Dermis blood vessel endothelial cell (primary cell): ENCODE measurements at regions not wholly inside any gene's neighbourhood (a gene's known extent, or its start where the extent isn't known, plus 50 kb on each side); places are given as distances from the start of the nearest gene placed in this dataset.

ENCODE experiments used
- DNase-seq: peaks from one replicate; pipeline ENCODE4 v3.0.0; 2010

DNA sequence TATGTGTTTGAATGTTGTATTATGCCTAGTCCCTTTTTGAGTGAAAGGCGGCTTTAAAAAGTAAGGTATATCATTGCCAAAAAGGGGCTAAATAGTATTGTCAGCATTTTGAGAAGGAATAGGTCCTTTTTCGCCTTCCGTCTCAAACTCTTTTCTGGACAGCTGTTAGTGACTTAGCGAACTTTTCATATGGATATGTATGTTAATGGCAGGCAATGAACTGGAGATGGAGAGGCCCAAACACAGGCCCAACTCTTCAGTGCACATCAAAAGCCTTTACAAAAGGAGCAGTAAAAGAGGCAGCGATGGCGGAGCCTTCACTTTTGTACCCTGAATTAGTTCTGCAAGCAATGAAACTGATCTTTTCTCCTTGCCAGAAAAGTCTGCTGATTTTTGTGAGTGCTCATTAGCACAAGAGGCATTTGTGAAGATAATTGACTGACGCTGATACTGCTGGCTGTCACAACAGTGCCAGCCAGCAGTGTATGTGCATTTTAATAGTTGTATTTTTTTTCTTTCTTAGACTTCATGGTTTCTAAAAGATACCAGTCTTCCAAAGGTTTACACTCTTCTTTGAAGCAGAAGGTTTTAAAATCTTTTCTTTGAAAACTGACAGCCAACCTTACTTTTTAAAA, 243.7 kb upstream of the SP8 start:
- DNase-seq = no peak

GRCh38 chr7:21041252-21041651, 254.6 kb upstream of the SP8 start:
- no peak for DNase-seq

- DNase-seq = no peak
Observed at GRCh38 chr7:21041666-21042065, 255.0 kb upstream of the SP8 start.

- no peak for DNase-seq
Observed at GRCh38 chr7:21044384-21044783, 257.7 kb upstream of the SP8 start.

DNA sequence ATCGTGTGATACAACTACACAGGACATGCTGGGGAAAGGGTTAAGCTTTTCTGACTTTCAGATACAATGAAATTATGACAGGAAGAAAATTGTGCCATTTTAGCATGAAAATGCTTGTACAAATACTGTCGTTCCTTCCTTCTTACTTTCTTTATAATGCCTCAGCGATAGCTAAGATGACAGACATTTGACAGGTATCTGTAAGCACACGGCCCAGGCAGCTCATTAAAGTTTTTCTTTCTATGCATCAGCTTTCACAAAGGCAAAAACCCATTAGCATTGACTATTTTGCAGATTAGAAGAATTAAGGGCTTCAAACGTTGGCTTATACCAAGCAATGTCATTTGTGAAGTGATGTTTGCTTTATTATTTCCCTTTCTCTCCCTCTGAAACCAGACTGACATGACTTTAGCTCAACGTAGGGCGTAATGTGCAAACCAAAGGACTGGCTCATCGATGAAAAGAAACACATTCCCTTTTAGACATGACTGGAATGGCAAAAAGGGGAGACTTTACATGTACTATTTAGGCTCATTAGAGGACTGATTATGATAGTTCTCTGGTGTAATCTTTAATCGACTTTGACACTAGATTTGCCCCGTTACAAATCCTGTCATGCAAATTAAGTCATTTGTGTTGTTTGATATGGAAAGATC, 258.4 kb upstream of the SP8 start:
- DNase-seq = no peak

DNA sequence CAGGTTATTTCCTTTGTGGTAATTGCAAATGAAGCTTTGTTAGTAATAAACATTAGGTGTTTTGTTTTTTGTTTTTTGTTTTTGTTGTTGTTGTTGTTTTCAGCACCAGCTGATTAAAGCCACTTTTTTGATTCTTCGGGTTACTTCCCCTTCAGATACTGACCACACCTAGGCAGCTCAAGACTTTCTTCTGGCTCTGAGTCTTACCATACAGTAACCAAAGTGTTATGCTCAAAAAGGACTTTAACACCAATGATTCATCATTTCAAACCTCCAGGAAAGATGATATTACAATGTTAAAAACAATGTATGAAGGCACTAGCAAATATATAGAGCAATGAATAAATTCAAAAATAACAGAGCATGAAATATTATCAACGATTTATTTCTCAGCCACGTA, 265.2 kb upstream of the SP8 start:
- DNase-seq = no peak

- DNase-seq = no peak
Observed at GRCh38 chr7:21054427-21055112, 267.9 kb upstream of the SP8 start.

- no peak for DNase-seq
Observed at GRCh38 chr7:21059069-21059468, 272.4 kb upstream of the SP8 start.

DNA sequence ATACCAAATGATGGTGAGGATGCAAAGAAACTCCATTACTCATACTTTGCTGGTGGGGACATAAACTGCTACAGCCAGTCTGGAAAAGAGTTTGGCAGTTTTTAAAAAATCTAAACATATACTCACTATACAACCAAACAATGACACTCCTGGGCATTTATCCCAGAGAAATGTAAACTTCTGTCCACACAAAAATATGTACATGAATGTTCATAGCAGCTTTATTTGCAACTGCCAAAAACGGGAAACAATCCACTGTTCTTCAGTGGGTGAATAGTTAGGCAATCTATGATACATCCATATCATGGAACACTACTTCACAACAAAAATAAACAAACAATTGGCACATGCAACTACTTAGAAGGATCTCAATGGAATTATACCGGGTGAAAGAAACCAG, 276.4 kb upstream of the SP8 start:
- no peak for DNase-seq

- DNase-seq = no peak
Observed at GRCh38 chr7:21064698-21065648, 278.3 kb upstream of the SP8 start.

DNA sequence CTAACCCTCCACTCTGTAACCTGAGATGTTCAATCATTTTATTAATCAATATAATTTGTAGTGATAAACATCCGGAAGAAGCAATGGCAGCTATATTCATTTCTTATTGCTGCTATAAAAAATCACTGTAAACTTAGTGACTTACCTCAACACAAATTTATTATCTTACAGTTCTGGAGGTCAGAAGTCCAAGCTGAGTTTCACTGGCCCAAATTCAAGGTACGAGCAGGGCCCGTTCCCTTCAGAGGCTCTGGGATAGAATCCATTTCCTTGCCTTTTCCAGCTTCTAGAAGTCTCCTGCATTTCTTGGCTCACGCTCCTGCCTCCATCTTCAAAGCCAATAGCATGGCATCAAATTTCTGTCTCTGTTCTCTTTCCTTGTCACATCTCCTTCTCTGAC, 279.5 kb upstream of the SP8 start:
- DNase-seq = no peak

DNA sequence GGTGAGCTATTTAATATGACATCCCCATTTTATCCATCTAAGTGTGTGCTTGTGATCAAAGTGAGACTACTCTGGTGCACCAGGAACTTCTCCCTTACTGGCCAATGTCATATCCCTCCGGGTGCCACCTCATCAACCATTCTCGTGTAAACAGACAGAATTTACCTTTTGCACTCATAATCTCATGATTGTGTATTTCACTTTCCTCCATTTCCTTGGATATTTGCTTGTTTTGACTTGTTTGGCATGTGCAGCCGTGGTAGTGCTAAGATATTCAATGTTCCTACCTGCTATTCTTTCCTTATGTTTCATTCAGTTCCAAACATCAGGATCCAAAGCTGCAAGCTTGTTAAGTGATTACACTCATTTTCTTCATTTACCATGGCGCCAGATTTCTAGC, 280.5 kb upstream of the SP8 start:
- no peak for DNase-seq

DNA sequence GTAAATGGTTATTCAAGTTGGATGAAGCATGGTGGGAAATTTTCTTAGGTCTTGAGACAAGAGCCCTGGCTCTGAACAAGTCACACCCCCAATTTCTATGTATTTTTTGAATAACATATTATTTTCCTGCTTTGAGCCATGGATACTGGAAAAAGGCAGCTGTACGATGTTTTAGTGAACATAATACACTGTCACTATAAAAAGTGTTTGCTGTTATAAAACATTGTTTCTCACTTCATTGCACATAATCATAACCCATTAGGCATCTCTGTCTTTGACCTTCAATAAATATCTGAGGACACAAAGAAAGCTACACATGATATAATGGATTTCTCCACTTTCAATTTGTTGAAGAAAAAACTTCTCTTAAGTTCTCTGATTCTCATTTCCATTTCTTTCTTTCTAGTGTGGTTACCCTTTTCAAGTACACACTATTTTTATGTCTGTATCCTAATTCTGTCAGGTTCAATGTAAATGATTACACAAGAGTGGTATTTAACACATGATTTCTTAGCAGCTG, 283.9 kb upstream of the SP8 start:
- no peak for DNase-seq

- DNase-seq = no peak
Observed at GRCh38 chr7:21071561-21072501, 285.1 kb upstream of the SP8 start.

- DNase-seq = no peak
Observed at GRCh38 chr7:21076054-21076453, 289.4 kb upstream of the SP8 start.

DNA sequence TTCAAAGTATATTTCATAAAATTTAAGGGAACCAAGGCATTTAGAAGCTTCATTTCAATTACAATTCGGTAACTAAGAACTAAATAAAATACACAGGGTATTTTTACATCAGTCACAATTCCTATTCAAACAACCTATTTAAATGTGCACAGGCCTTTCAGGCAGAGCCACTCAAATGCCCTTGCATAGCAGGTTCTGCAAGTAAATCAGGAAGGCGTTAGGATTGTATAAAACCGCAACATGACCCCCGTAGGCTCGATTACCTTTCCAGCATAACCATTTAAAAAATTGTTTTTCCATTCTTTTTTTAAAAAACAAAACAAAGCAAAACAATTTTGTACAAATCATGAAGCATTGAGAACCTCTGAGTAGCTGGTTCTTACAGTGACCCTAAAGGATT, 289.9 kb upstream of the SP8 start:
- no peak for DNase-seq

DNA sequence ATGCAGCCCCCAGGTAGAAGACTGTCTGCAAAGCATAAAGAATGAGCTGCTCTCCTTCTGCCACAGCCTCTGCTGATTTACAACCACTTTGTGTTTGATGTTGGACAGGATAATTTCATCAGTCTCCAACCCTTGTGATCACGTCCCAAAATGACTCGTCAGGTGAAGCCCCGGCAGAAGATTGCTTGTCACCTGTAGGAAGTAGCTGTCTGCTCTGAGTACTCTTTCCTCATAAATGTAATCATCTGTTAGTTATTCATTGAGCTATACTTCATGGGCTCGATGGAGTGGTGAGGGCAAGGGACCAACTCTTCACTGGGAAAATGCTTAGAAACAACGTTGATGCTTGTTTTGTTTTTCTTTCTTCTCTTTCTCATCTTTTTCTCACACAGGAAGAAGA, 290.9 kb upstream of the SP8 start:
- no peak for DNase-seq

GRCh38 chr7:21084286-21084685, 297.6 kb upstream of the SP8 start:
- no peak for DNase-seq

- DNase-seq = no peak
Observed at GRCh38 chr7:21086688-21087087, 300.0 kb upstream of the SP8 start.

DNA sequence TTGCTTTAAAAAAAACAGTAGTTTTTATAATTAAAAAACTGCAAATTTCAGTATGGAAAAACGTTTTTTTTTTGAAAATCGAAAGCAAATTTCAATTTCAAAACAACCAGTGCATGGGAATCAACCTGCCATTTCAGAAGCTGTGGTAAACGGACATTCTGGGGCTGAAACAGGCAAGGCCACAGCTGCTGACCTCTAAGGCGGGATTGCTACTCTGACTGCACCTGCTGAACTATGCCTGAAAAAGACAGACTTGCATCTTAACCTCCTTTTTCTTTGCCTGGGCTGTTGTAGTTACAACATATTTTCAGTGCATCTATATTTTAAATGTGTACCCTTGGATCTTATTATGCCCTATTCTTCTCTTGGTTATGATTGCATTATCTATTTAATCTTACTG, 303.0 kb upstream of the SP8 start:
- DNase-seq = no peak
